ENCODE measurements at regions not wholly inside any gene's neighbourhood (a gene's known extent, or its start where the extent isn't known, plus 50 kb on each side); places are given as distances from the start of the nearest gene placed in this dataset.

- TF ChIP-seq EZH2 (IDR thresholded peaks at IDR 0.05; ENCODE audit: insufficient read depth, poor library complexity, severe bottlenecking): no peak
- TF ChIP-seq EZH2phosphoT487 (IDR thresholded peaks at IDR 0.05; ENCODE audit: insufficient read depth, low read depth): no peak
Measured at GRCh38 chr6:1473598-1473997, 84.2 kb downstream of the FOXF2 start.
